ENCODE measurements at regions not wholly inside any gene's neighbourhood (a gene's known extent, or its start where the extent isn't known, plus 50 kb on each side); places are given as distances from the start of the nearest gene placed in this dataset.

DNA sequence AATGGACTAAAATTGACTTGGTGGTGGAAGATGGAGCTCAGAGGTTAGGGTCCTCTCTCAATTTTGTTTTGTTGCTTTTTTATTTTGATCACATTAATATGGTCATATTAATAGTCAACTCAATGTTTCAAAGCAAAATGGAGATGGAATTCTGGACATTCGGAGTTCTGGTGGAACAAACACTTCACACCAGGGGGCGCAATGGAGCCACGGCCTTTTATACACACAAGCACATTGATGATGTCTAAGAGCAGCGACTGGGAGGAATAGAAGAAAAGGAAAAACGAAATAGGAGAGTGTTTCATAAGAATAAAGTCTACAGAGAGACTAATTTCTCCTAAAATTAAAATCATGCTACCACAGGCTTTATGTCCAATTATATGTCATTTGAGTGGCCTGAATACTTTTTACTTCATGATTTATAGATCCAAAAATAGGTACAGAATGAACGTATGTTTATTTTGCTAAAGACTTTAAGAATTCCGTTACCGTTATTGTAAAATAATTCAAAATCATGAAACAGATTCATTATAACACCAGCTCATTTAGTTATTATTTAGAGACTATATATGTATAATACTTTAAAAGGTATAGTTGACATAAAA, 197.6 kb upstream of the SASH1 start:
- Histone ChIP-seq H3K4me2 (no peak overlapping the region), H3K9me3 (no peaks in the 10 kb centered on the region), H3K27ac (no peak overlapping the region), H3K4me1 (peaks cover 11% of the 10 kb centered on the region), H3K4me3 (no peak overlapping the region)
- ChIA-PET POLR2A (no interaction called here), CTCF (interaction anchor here (1.0 to 1.6 kb wide), 3 partner anchors 10 to 641 kb away, joined by 3 to 11 read pairs (median 3); no protein-coding TSS in a partner anchor)
- peak; percentile 12 to 71 for DNase-seq (ENCODE audit: low read depth in 1 of 2, low spot score in 1 of 2)
- TF ChIP-seq SMC3 (IDR thresholded peaks at IDR 0.05) (peak; percentile 34; the same call in 2 of the 3 replicates), RAD21 (conservative IDR thresholded peaks at IDR 0.05 in 1 of 2, IDR thresholded peaks at IDR 0.05 in 1 of 2) (peak in 1 of 2 experiments; percentile 48; a peak in 4 of 5 replicates), HOXB13 (CRISPR knock-in tag; IDR thresholded peaks at IDR 0.05; ENCODE audit: low read depth) (no peak)
- TF ChIP-seq, protein P1, sequence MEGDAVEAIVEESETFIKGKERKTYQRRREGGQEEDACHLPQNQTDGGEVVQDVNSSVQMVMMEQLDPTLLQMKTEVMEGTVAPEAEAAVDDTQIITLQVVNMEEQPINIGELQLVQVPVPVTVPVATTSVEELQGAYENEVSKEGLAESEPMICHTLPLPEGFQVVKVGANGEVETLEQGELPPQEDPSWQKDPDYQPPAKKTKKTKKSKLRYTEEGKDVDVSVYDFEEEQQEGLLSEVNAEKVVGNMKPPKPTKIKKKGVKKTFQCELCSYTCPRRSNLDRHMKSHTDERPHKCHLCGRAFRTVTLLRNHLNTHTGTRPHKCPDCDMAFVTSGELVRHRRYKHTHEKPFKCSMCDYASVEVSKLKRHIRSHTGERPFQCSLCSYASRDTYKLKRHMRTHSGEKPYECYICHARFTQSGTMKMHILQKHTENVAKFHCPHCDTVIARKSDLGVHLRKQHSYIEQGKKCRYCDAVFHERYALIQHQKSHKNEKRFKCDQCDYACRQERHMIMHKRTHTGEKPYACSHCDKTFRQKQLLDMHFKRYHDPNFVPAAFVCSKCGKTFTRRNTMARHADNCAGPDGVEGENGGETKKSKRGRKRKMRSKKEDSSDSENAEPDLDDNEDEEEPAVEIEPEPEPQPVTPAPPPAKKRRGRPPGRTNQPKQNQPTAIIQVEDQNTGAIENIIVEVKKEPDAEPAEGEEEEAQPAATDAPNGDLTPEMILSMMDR (IDR thresholded peaks at IDR 0.05) = peak; percentile 51
- peak in 1 of 2 experiments; percentile 62; a peak in 2 of 6 replicates for ATAC-seq
- no peak for FAIRE-seq
- 41% methylated on average over 8 of the region's 8 CpGs for WGBS (ENCODE audit: missing lambda C conversion rate)

DNA sequence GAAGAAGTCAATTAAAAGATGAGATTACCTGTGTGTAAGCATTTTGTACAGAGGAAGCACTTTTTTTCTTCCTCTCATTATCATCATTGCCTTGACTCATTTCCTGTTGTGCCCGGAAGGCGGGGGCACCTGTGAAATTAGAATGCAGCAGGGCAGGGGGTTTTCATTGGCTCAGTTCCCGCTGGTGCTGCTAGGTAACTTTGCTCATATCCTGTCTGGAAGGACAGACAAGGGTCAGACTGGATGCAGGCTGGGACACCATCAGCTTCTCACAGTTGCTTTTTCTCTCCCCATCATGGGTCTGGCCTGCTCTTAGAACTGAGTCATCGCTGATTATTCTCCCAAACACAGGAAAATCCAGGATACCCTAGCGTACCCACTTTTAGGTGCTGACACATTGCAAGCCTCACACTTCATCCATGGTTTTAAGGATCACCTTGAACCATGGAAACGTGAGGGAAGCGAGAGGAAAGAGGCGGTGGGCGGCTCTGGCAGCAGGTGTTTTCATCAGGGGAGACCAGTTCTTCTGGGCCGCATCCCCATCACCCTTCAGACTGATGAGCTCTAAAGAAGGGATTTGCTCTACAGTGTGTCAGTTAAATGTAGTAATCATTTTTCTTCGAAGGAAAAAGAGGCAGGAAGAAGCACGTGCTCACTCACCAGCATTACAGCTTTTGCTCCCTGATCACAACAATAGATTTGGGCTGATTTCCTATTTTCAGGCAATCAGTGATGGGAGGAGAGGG, 195.7 kb upstream of the SASH1 start:
- TF ChIP-seq HEYL (CRISPR knock-in tag; IDR thresholded peaks at IDR 0.05) (no peak), RCOR1 (IDR thresholded peaks at IDR 0.05; ENCODE audit: low read depth, low read length) (no peak)
- CTCF ChIA-PET = interaction anchor here (0.7 to 1.0 kb wide), 3 partner anchors 19 to 1348 kb away, joined by 3 to 5 read pairs (median 3); no protein-coding TSS in a partner anchor
- Histone ChIP-seq H3K27ac (peak overlapping the region in 1 of 2 experiments; percentile 39; a peak in 1 of 6 replicates), H3K4me3 (no peak overlapping the region), H3K4me1 (no peaks in the 10 kb centered on the region), H3K9me3 (no peaks in the 10 kb centered on the region), H3K4me2 (0 out of 3 replicates have a peak overlapping the region, but pooled peaks have one; percentile 17)
- FAIRE-seq (no peak), DNase-seq (ENCODE audit: low read depth in 1 of 2, low spot score in 1 of 2) (no peak), ATAC-seq (no peak)
- POLR2A ChIA-PET = no interaction called here
- WGBS (ENCODE audit: missing lambda C conversion rate) = 67% methylated on average over 12 of the region's 12 CpGs

DNA sequence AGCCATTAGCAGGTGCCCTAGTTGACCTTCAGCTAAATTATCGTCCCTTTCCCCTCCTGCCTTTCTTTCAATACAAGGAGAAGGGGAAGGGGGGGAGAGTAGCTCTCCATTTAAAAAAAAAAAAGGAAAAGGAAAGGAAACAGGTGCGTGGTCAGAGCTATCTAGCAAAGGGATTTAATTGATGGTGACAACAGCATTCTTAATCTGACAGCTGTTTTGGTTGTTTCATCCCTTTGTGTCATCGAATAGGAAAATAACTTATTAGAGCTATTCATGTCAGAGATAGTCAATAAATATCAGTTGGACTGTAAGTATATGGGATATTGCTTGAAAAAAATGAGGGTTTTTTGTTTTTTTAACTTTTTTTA, 195.2 kb upstream of the SASH1 start:
- POLR2A ChIA-PET = no interaction called here

DNA sequence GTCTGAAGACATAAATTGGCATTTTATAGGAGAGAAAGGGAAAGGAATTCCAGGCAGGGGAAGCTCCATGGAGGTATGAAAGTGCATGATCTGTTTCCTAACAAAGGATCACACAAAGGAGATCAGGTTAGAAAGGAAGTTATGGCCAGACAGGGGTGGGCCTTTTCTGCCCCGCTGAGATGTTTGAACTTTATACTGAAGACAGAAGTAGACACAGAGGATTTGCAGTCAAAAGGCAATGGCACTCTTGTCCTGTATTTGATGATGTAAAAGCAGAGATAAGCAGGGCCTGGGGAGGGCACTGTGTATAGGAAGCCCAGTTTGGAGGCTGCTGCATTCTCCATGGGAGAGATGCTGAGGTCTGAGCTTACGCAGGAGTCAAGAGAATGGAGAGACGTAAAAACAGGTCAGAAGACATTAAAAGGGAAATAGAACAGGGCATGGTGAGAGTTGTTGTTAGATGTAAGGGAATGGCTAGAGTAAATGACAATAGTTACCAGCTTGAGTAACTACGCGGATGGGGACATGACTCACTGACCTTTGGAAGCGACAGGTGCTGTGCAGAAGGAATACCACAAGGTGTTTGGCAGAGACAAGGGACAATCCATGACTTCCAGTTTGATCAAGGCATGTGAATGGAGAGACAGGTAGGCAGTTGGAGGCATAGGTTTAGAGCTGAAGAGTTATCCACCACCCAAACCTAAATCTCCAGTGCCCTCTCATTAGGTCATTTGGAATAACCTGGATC, 190.6 kb upstream of the SASH1 start:
- ATAC-seq (no peak), DNase-seq (ENCODE audit: low read depth in 1 of 2, low spot score in 1 of 2) (no peak), FAIRE-seq (no peak)
- CTCF ChIA-PET = interaction anchor here (0.9 to 1.2 kb wide), 2 partner anchors 14 to 25 kb away, joined by 3 read pairs; no protein-coding TSS in a partner anchor
- POLR2A ChIA-PET = no interaction called here
- 90% methylated on average over 6 of the region's 6 CpGs for WGBS (ENCODE audit: missing lambda C conversion rate)
- Histone ChIP-seq H3K9me3 (no peaks in the 10 kb centered on the region), H3K4me2 (no peak overlapping the region), H3K27ac (no peak overlapping the region), H3K4me3 (no peak overlapping the region), H3K4me1 (no peaks in the 10 kb centered on the region)
- no peak for TF ChIP-seq RCOR1 (IDR thresholded peaks at IDR 0.05; ENCODE audit: low read depth, low read length)
- TF ChIP-seq, protein P2, sequence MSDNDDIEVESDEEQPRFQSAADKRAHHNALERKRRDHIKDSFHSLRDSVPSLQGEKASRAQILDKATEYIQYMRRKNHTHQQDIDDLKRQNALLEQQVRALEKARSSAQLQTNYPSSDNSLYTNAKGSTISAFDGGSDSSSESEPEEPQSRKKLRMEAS (IDR thresholded peaks at IDR 0.05) = no peak
- TF ChIP-seq CHD4 (IDR thresholded peaks at IDR 0.05; ENCODE audit: borderline replicate concordance) = no peak
- no peak for TF ChIP-seq CEBPB (IDR thresholded peaks at IDR 0.05)
- TF ChIP-seq MAZ (IDR thresholded peaks at IDR 0.05; ENCODE audit: borderline replicate concordance, low read depth, low read length) = no peak
- no peak for TF ChIP-seq NPAS2 (CRISPR knock-in tag; IDR thresholded peaks at IDR 0.05; ENCODE audit: borderline replicate concordance)
- TF ChIP-seq POLR2A (IDR thresholded peaks at IDR 0.05; ENCODE audit: low read length) = no peak
- TF ChIP-seq MAFK (IDR thresholded peaks at IDR 0.05; ENCODE audit: partially characterized antibody) = no peak
- TF ChIP-seq KDM5A (IDR thresholded peaks at IDR 0.05) = no peak
- TF ChIP-seq RAD21 (conservative IDR thresholded peaks at IDR 0.05 in 1 of 2, IDR thresholded peaks at IDR 0.05 in 1 of 2) = no peak
- TF ChIP-seq HOXB13 (CRISPR knock-in tag; IDR thresholded peaks at IDR 0.05; ENCODE audit: low read depth) = no peak
- TF ChIP-seq, protein P3, sequence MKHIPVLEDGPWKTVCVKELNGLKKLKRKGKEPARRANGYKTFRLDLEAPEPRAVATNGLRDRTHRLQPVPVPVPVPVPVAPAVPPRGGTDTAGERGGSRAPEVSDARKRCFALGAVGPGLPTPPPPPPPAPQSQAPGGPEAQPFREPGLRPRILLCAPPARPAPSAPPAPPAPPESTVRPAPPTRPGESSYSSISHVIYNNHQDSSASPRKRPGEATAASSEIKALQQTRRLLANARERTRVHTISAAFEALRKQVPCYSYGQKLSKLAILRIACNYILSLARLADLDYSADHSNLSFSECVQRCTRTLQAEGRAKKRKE (CRISPR knock-in tag; IDR thresholded peaks at IDR 0.05; ENCODE audit: low read depth) = no peak
- TF ChIP-seq RNF2 (IDR thresholded peaks at IDR 0.05; ENCODE audit: borderline replicate concordance, low read depth) = no peak

More for the DNA sequence above, 195.2 kb upstream of the SASH1 start:
- Histone ChIP-seq H3K4me2 (no peak overlapping the region), H3K4me3 (no peak overlapping the region), H3K4me1 (no peaks in the 10 kb centered on the region), H3K27ac (no peak overlapping the region), H3K9me3 (no peaks in the 10 kb centered on the region)
- 90% methylated on average over 3 of the region's 3 CpGs for WGBS (ENCODE audit: missing lambda C conversion rate)
- TF ChIP-seq SMC3 (IDR thresholded peaks at IDR 0.05) (no peak), FOSB (CRISPR knock-in tag; IDR thresholded peaks at IDR 0.05) (no peak), MYC (IDR thresholded peaks at IDR 0.05; ENCODE audit: borderline replicate concordance, low read length) (no peak), CEBPB (IDR thresholded peaks at IDR 0.05) (no peak), HEYL (CRISPR knock-in tag; IDR thresholded peaks at IDR 0.05) (no peak), TFCP2L1 (CRISPR knock-in tag; IDR thresholded peaks at IDR 0.05) (no peak), RNF2 (IDR thresholded peaks at IDR 0.05; ENCODE audit: borderline replicate concordance, low read depth) (no peak)
- DNase-seq (ENCODE audit: low read depth in 1 of 2, low spot score in 1 of 2) = no peak
- FAIRE-seq = no peak
- no peak for ATAC-seq
- CTCF ChIA-PET = interaction anchor here (0.9 to 1.7 kb wide), 4 partner anchors 12 to 33 kb away, joined by 3 to 5 read pairs (median 4); no protein-coding TSS in a partner anchor
